ENCODE measurements at regions not wholly inside any gene's neighbourhood (a gene's known extent, or its start where the extent isn't known, plus 50 kb on each side); places are given as distances from the start of the nearest gene placed in this dataset.
"Not testable (repeated sequence)": the region's sequence is repeated elsewhere in the genome, so short reads cannot be mapped to it uniquely, and the experiment has no call there.

DNA sequence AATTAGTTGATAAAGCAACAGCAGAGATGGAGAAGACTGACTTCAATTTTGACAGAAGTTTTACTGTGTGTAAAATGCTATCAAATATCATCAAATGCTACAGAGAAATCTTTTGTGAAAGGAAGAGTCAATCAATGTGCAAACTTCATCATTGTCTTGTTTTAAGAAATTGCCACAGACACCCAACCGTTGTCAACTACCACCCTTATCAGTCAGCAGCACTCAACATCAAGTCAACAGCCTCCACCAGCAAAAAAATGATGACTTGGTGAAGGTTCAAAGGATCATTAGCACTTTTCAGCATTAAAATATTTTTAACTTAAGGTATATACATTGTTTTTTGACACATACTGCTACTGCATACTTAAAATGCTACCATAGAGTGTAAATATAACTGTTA lies 888.8 kb downstream of the CDH18 start:
- no peak for TF ChIP-seq CTCF (IDR thresholded peaks at IDR 0.05; ENCODE audit: borderline replicate concordance)
- intact Hi-C loops (cut with micrococcal nuclease), result no loop called here
- no peak overlapping the region for H3K4me3 ChIP-seq
- H3K4me1 ChIP-seq, result no peaks in the 10 kb centered on the region
- peaks cover 19% of the 10 kb centered on the region for H3K9me3 ChIP-seq (replicated peaks)
- H3K36me3 ChIP-seq, result no peaks in the 10 kb centered on the region
- H3K27ac ChIP-seq (replicated peaks), result no peak overlapping the region
- no peaks in the 10 kb centered on the region for H3K27me3 ChIP-seq (ENCODE audit: low read depth)
- no peak for DNase-seq

GRCh38 chr5:19104948-19105347 lies 883.1 kb downstream of the CDH18 start:
- Histone ChIP-seq H3K9me3 (replicated peaks) (peaks cover 4% of the 10 kb centered on the region), H3K4me1 (no peaks in the 10 kb centered on the region), H3K36me3 (no peaks in the 10 kb centered on the region), H3K27me3 (ENCODE audit: low read depth) (no peaks in the 10 kb centered on the region), H3K27ac (replicated peaks) (no peak overlapping the region), H3K4me3 (no peak overlapping the region)
- no peak for TF ChIP-seq CTCF (IDR thresholded peaks at IDR 0.05; ENCODE audit: borderline replicate concordance)
- intact Hi-C loops (cut with micrococcal nuclease), result no loop called here
- DNase-seq, result no peak

DNA sequence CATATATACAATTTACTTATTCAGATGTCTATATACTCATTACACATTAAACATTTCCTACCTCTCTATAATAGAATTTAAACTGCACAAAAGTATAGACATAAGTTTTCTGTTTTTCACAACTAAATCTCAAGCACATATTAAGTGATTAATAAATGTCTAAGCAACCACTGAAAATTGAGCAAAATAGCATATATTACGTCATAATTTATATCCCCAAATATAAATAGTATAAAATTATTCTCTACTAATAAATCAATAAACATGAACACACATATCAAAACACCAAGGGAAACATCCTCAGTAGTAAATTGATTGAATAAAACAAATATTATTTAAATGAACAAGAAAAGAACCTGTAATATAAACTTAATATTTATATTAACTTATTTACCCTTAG lies 865.1 kb downstream of the CDH18 start:
- no peak overlapping the region for H3K27ac ChIP-seq (replicated peaks)
- H3K36me3 ChIP-seq, result no peaks in the 10 kb centered on the region
- peaks cover 26% of the 10 kb centered on the region for H3K9me3 ChIP-seq (replicated peaks)
- H3K27me3 ChIP-seq (ENCODE audit: low read depth), result no peaks in the 10 kb centered on the region
- DNase-seq, result no peak
- H3K4me1 ChIP-seq, result no peaks in the 10 kb centered on the region
- TF ChIP-seq CTCF (IDR thresholded peaks at IDR 0.05; ENCODE audit: borderline replicate concordance), result no peak
- H3K4me3 ChIP-seq, result no peak overlapping the region
- intact Hi-C loops (cut with micrococcal nuclease), result no loop called here

DNA sequence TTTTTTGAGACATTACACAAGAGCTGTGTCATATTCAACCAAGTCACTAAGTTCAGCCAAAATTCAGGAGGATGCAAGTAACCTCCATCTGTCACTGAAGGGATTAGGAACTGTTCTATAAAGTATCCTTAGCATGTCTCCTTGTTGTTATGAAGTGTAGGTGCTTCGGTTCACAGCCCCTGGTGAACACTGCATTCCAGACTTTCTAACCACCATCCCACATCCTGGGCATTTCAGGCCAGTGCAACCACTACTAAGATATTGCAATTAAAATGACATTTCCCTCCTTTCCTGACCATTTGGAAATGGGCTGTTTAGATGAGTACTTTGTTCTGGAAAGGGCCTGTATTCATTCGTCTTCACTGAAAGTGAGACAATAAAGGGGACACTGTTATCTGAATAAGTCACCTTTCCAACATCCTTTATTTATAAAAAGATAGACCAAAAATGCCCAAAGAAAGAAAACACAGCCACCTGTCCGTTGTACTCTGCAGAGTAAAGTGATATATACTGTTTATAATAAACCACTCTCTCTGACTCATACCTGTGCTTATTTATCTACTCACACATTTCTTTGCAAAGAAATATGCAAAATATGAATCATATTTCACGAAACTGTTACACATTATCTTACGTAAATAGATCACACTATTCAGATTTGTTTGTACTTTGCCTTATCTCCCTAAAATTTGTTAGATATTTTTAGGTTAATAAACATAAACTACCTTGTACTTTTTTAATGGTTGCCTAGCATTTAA lies 861.9 kb downstream of the CDH18 start:
- Histone ChIP-seq H3K27ac (replicated peaks) (no peak overlapping the region), H3K4me3 (no peak overlapping the region), H3K27me3 (ENCODE audit: low read depth) (no peaks in the 10 kb centered on the region), H3K9me3 (replicated peaks) (no peaks in the 10 kb centered on the region), H3K4me1 (no peaks in the 10 kb centered on the region), H3K36me3 (no peaks in the 10 kb centered on the region)
- DNase-seq, result no peak
- TF ChIP-seq CTCF (IDR thresholded peaks at IDR 0.05; ENCODE audit: borderline replicate concordance), result no peak
- intact Hi-C loops (cut with micrococcal nuclease), result no loop called here

DNA sequence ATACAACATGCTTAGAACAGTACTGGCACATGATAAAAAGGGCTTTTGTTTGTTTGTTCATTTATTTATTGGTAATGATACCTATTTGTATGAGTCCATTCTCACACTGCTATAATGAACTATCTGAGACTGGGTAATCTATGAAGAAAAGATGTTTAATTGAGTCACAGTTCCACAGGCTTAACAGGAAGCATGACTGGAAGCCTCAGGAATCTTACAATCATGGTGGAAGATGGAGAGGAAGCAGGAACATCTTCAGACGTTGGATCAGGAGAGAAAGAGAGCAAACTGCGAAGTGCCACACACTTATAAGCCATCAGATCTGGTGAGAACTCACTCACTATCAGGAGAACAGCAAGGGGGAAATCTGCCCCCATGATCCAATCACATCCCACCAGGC lies 847.7 kb downstream of the CDH18 start:
- Histone ChIP-seq H3K27ac (replicated peaks) (no peak overlapping the region), H3K9me3 (replicated peaks) (peaks cover 11% of the 10 kb centered on the region), H3K4me3 (no peak overlapping the region), H3K36me3 (no peaks in the 10 kb centered on the region), H3K4me1 (no peaks in the 10 kb centered on the region), H3K27me3 (ENCODE audit: low read depth) (no peaks in the 10 kb centered on the region)
- intact Hi-C loops (cut with micrococcal nuclease), result no loop called here
- DNase-seq, result no peak
- TF ChIP-seq CTCF (IDR thresholded peaks at IDR 0.05; ENCODE audit: borderline replicate concordance), result no peak

GRCh38 chr5:19141937-19142524 lies 846.0 kb downstream of the CDH18 start:
- H3K27me3 ChIP-seq (ENCODE audit: low read depth); DNase-seq; H3K27ac ChIP-seq (replicated peaks); H3K36me3 ChIP-seq; H3K4me3 ChIP-seq; H3K4me1 ChIP-seq; intact Hi-C loops (cut with micrococcal nuclease): not testable (repeated sequence)
- H3K9me3 ChIP-seq (replicated peaks), result peaks cover 11% of the 10 kb centered on the region

DNA sequence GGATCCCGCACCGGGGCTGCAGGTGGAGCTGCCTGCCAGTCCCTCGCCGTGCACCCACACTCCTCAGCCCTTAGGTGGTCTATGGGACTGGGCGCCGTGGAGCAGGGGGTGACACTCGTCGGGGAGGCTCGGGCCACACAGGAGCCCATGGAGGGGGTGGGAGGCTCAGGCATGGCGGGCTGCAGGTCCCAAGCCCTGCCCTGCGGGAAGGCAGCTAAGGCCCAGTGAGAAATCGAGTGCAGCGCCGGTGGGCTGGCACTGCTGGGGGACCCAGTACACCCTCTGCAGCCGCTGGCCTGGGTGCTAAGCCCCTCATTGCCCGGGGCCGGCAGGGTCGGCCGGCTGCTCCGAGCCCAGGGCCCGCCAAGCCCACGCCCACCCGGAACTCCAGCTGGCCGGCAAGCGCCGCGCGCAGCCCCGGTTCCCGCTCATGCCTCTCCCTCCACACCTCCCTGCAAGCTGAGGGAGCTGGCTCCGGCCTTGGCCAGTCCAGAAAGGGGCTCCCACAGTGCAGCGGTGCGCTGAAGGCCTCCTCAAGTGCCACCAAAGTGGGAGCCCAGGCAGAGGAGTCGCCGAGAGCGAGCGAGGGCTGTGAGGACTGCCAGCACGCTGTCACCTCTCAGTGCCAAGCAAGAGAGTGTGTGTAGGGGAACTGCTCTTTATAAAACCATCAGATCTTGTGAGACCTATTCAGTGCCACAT lies 845.1 kb downstream of the CDH18 start:
- H3K4me1 ChIP-seq; DNase-seq; intact Hi-C loops (cut with micrococcal nuclease); H3K4me3 ChIP-seq; H3K27ac ChIP-seq (replicated peaks); H3K36me3 ChIP-seq; H3K27me3 ChIP-seq (ENCODE audit: low read depth): not testable (repeated sequence)
- peaks cover 11% of the 10 kb centered on the region for H3K9me3 ChIP-seq (replicated peaks)

All from left ventricle myocardium inferior (tissue), 1 donor.